DND-41 (cell line): ENCODE measurements at regions not wholly inside any gene's neighbourhood (a gene's known extent, or its start where the extent isn't known, plus 50 kb on each side); places are given as distances from the start of the nearest gene placed in this dataset.

Experiments used
- EZH2 ChIP-seq: IDR thresholded peaks from 3 replicates; pipeline ENCODE4 v1.6.1; 2012; ENCODE audit warnings: borderline replicate concordance, low read depth, mild to moderate bottlenecking, moderate library complexity, low read length, inconsistent platforms; ENCODE audit not compliant: severe bottlenecking
- TF ChIP-seq, protein P1 (sequence below): IDR thresholded peaks from 2 replicates; pipeline ENCODE4 v1.5.1; 2012; ENCODE audit warnings: borderline replicate concordance, low read length, moderate library complexity, mild to moderate bottlenecking; ENCODE audit not compliant: poor library complexity, severe bottlenecking; ENCODE audit errors: extremely low read depth

DNA sequence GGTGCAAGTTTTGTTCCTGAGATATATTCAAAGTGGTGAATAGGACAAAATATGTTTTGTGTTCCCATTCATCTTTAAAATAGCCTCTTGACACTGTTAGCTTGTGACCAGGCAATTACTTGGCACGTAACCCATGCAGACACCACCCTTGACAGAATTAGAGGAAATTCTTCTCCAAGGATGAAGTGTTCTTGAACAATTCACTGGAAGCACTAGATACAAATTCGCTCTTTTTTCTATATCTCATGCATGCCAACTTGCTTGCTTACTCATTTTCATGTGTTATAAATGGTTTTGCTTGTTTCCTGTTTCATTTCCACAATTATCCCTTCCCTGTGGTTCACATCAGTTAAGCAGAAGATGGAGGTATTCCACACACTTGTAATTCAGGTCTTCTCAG is 105.2 kb upstream of the MAN1A1 start:
- TF ChIP-seq, protein P1, sequence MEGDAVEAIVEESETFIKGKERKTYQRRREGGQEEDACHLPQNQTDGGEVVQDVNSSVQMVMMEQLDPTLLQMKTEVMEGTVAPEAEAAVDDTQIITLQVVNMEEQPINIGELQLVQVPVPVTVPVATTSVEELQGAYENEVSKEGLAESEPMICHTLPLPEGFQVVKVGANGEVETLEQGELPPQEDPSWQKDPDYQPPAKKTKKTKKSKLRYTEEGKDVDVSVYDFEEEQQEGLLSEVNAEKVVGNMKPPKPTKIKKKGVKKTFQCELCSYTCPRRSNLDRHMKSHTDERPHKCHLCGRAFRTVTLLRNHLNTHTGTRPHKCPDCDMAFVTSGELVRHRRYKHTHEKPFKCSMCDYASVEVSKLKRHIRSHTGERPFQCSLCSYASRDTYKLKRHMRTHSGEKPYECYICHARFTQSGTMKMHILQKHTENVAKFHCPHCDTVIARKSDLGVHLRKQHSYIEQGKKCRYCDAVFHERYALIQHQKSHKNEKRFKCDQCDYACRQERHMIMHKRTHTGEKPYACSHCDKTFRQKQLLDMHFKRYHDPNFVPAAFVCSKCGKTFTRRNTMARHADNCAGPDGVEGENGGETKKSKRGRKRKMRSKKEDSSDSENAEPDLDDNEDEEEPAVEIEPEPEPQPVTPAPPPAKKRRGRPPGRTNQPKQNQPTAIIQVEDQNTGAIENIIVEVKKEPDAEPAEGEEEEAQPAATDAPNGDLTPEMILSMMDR = no peak
- TF ChIP-seq EZH2 = no peak
